ENCODE measurements at regions not wholly inside any gene's neighbourhood (a gene's known extent, or its start where the extent isn't known, plus 50 kb on each side); places are given as distances from the start of the nearest gene placed in this dataset.

DNA sequence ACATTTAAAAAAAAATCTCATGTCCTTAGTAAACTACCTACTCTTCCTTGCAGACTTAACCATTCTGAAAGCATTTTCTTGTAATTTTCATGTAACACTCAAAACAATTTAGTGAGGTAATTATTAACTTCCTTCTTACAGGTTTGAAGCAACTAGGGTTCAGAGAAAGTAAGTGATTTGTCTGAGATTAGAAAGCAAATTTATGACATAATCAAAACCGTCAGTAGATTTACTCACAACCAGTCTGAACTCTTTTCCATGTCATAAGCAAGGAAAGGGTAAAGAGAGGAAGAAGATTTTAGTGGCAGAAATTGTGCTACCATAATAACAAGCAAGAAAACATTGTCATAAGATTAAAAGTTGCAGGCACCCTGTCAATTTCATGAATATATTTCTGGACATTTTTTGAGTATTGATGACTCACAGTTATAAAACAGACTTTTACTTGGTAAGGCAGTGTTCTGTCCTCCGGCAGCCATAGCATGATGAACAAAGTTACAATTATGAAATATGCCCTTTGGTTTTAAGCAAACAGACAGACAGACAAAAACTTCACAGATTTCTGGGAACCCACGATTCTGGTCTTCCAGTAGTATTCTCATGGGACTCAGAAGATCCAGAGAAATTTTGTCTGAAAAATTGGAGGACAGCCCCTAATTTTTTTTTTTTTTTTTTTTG lies 707.2 kb downstream of the RWDD3 start:
- no peaks in the 10 kb centered on the region for H3K36me3 ChIP-seq
- H3K9me3 ChIP-seq = no peaks in the 10 kb centered on the region
- no peak for TF ChIP-seq EP300 (IDR thresholded peaks at IDR 0.05)
- no peak for TF ChIP-seq CTCF (IDR thresholded peaks at IDR 0.05)
- no peak for TF ChIP-seq POLR2AphosphoS5 (IDR thresholded peaks at IDR 0.05)
- TF ChIP-seq POLR2A (IDR thresholded peaks at IDR 0.05) = no peak
- no peak overlapping the region for H3K4me3 ChIP-seq
- H3K4me1 ChIP-seq = no peaks in the 10 kb centered on the region
- WGBS, 2 donors (ENCODE audit: low coverage in 1 of 2) = 66 to 72% methylated on average over 3 of the region's 3 CpGs
- no peaks in the 10 kb centered on the region for H3K27me3 ChIP-seq
- no peak for ATAC-seq
- no peak overlapping the region for H3K27ac ChIP-seq

DNA sequence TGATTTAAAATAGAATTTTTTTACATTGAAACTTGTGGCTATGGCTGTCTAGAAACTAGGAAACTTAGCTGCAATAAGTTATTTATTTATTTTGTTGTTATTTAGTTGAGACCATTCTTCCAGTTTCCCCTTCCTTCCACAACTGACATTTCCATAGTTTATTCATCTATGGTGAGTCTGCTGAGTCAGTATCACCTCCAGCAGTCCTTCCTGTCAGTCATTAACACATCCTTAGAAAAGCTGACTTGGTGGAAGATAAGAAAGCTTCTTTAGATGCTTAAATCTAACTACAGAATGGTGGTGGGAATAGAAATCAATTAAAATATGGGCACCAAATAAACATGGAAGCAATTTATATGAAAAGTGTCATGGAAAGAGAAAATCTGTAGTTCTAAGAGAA lies 714.0 kb downstream of the RWDD3 start:
- Histone ChIP-seq H3K4me1 (peaks cover 0 to 3% (median 0%) of the 10 kb centered on the region in 3 donors), H3K4me3 (no peak overlapping the region), H3K36me3 (no peaks in the 10 kb centered on the region), H3K27me3 (no peaks in the 10 kb centered on the region), H3K27ac (no peak overlapping the region), H3K9me3 (no peaks in the 10 kb centered on the region)
- TF ChIP-seq CTCF (IDR thresholded peaks at IDR 0.05) = no peak
- TF ChIP-seq EP300 (IDR thresholded peaks at IDR 0.05) = no peak
- TF ChIP-seq POLR2AphosphoS5 (IDR thresholded peaks at IDR 0.05) = no peak
- no peak for TF ChIP-seq POLR2A (IDR thresholded peaks at IDR 0.05)
- ATAC-seq = no peak

DNA sequence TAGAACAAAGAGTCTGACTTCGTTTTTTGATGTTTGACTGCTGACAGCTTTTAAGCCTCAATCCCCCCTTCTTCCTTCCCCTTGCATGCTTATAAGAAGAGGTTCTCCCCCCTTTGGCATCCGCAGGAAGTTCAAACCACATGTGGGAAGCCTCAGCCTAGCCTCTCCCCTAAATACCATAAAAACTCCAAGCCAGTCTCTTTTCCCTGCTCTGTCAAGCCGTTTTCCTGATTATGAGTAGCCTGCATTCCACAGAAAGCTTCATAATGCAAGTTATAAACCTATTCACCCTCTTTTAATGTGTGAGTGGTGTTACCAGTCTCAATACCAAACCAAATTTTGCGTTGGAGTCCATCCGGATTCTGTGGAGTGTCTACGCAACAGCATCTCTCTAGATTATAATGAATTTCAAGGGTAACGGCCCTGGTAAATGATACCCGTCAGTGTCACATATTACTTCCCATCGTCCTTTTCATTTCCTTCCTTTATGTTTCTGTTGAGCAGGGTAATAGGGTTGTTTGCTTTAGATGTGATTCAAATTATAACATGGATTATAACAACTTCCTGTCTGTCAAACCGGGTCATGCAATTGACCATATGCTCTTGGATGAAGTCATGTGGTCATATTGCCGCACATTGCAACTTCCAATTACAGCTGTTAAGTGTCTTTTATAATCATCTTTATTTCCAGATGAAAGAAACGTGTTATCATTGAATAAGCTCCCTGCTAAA lies 717.5 kb downstream of the RWDD3 start:
- Histone ChIP-seq H3K36me3 (no peaks in the 10 kb centered on the region), H3K4me3 (no peak overlapping the region), H3K27ac (no peak overlapping the region), H3K27me3 (no peaks in the 10 kb centered on the region), H3K4me1 (peaks cover 0 to 4% (median 0%) of the 10 kb centered on the region in 3 donors), H3K9me3 (no peaks in the 10 kb centered on the region)
- no peak for ATAC-seq
- TF ChIP-seq POLR2AphosphoS5 (IDR thresholded peaks at IDR 0.05) (no peak), EP300 (IDR thresholded peaks at IDR 0.05) (no peak), POLR2A (IDR thresholded peaks at IDR 0.05) (no peak), CTCF (IDR thresholded peaks at IDR 0.05) (no peak)
- WGBS, 2 donors (ENCODE audit: low coverage in 1 of 2) = 64 to 75% methylated on average over 9 to 12 of the region's 12 CpGs

DNA sequence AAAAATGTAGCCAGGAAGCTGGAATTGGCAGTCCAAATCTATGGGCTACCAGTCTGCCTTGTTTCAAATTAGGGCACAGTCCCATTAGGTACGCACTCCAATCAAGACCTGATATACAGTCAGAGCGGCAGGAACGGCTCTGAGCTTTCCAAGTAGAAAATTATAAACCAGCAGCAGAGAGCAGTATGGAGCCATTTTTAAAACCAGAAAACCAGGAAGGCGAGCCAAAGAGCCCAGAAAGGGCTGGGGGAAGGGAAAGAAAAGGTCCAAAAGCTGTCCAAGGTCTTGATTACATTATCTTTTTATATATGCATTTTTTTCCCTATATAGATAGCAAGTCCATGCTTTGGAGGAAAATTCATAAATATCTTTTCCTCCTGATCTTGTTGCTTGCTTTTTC lies 719.0 kb downstream of the RWDD3 start:
- no peak for ATAC-seq
- no peaks in the 10 kb centered on the region for H3K27me3 ChIP-seq
- H3K4me1 ChIP-seq = peaks cover 0 to 4% (median 0%) of the 10 kb centered on the region in 3 donors
- no peaks in the 10 kb centered on the region for H3K36me3 ChIP-seq
- H3K4me3 ChIP-seq = no peak overlapping the region
- H3K27ac ChIP-seq = no peak overlapping the region
- TF ChIP-seq POLR2AphosphoS5 (IDR thresholded peaks at IDR 0.05) (no peak), EP300 (IDR thresholded peaks at IDR 0.05) (no peak), CTCF (IDR thresholded peaks at IDR 0.05) (peak in 2 of 4 experiments; percentile 31 to 34), POLR2A (IDR thresholded peaks at IDR 0.05) (no peak)
- no peaks in the 10 kb centered on the region for H3K9me3 ChIP-seq
- WGBS, 2 donors (ENCODE audit: low coverage in 1 of 2) = 14 to 67% methylated on average over 1 to 4 of the region's 4 CpGs

DNA sequence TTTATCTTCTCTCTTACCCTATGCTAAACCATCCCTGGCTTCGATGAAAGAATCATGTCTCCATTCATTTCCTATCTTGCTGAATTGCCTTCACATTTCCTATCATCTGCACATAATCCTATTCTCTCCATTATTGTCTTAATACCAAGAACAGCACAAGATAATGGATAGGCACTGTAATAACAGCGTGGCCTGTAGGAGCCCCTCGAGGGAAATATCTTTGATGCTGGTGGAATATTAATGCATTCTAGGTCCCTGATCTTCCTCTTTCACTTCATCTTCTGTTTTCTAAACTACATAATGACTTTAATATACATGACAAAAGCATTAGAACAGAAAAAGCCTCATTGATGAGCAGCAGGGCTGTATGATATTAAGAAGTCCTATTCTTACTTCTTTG lies 720.6 kb downstream of the RWDD3 start:
- peaks cover 0 to 4% (median 0%) of the 10 kb centered on the region in 3 donors for H3K4me1 ChIP-seq
- no peak overlapping the region for H3K4me3 ChIP-seq
- no peak for ATAC-seq
- no peak overlapping the region for H3K27ac ChIP-seq
- no peak for TF ChIP-seq CTCF (IDR thresholded peaks at IDR 0.05)
- no peak for TF ChIP-seq POLR2A (IDR thresholded peaks at IDR 0.05)
- H3K9me3 ChIP-seq = peaks cover 0 to 5% (median 0%) of the 10 kb centered on the region in 3 donors
- WGBS, 2 donors (ENCODE audit: low coverage in 1 of 2) = 61 to 75% methylated on average over 2 to 3 of the region's 3 CpGs
- no peaks in the 10 kb centered on the region for H3K27me3 ChIP-seq
- no peaks in the 10 kb centered on the region for H3K36me3 ChIP-seq
